ENCODE measurements at regions not wholly inside any gene's neighbourhood (a gene's known extent, or its start where the extent isn't known, plus 50 kb on each side); places are given as distances from the start of the nearest gene placed in this dataset.

- Histone ChIP-seq H3K27ac (no peak overlapping the region), H3K27me3 (ENCODE audit: control insufficient read depth, insufficient read depth, low read length) (no peaks in the 10 kb centered on the region), H2AFZ (no peak overlapping the region), H3K36me3 (ENCODE audit: control insufficient read depth, insufficient read depth, low read length) (no peaks in the 10 kb centered on the region), H3K9ac (no peak overlapping the region), H3K9me3 (ENCODE audit: control insufficient read depth, low read length) (no peaks in the 10 kb centered on the region), H3K4me2 (ENCODE audit: low read length) (no peak overlapping the region), H3K79me2 (no peaks in the 10 kb centered on the region), H3K4me1 (no peaks in the 10 kb centered on the region), H3K4me3 (ENCODE audit: low read depth, low read length) (no peak overlapping the region)
- no peak for TF ChIP-seq CTCF (IDR thresholded peaks at IDR 0.05)
Observed at GRCh38 chr4:166391501-166391900, 518.5 kb downstream of the TLL1 start.

DNA sequence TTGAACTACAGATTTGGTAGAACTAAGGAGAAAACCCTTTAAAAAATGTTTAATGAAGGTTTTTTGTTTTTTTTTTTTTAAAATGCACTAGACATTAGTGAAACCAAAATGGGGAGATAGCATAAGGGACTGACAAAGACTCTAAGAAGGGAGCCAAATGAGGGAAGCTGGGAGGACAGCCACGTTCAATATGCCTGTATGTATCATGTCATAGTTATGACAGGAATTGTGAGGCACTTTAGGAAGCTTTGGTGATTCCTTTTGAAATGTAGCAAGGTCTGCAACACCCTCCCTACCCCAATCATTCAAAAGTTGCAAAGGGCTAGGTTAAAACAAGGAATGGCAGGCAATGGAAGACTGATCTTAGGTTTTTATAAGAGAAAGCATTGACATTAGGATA lies 526.0 kb downstream of the TLL1 start:
- H3K27me3 ChIP-seq (ENCODE audit: control insufficient read depth, insufficient read depth, low read length) = no peaks in the 10 kb centered on the region
- no peak overlapping the region for H3K9ac ChIP-seq
- H3K4me2 ChIP-seq (ENCODE audit: low read length) = no peak overlapping the region
- TF ChIP-seq CTCF (IDR thresholded peaks at IDR 0.05) = no peak
- no peak overlapping the region for H3K4me3 ChIP-seq (ENCODE audit: low read depth, low read length)
- H3K79me2 ChIP-seq = no peaks in the 10 kb centered on the region
- no peaks in the 10 kb centered on the region for H3K36me3 ChIP-seq (ENCODE audit: control insufficient read depth, insufficient read depth, low read length)
- no peak overlapping the region for H2AFZ ChIP-seq
- H3K27ac ChIP-seq = no peak overlapping the region
- no peaks in the 10 kb centered on the region for H3K4me1 ChIP-seq
- no peaks in the 10 kb centered on the region for H3K9me3 ChIP-seq (ENCODE audit: control insufficient read depth, low read length)

DNA sequence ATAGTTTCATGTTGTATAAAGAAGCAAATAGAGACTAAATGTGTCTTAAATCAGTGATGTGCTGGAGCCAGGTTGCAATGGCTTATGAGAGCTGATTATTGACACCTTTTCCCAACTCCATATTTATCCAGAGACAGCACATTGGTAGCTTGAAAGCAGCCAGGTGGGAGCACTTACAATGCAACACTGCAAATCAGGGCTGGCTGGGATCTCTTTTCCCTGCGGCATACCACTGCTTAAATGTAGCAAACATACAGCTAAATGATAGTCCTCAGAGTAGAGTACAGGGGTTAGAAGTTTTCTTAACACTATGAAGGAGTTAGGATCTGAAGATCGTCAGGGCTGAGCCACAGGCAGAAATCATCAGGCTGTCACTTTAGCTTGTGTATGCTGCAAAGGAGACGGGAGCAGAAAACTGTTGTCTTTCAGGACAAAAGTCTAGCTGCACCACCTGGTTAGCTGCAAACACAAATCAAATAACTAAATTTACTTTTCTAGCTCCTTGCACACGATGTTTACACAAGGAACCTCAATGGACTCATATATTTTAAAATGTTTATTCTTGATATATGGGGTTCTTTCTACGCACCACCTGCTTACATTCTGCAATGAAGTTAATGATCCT lies 527.3 kb downstream of the TLL1 start:
- Histone ChIP-seq H3K9me3 (ENCODE audit: control insufficient read depth, low read length) (no peaks in the 10 kb centered on the region), H3K27ac (no peak overlapping the region), H3K4me1 (no peaks in the 10 kb centered on the region), H3K27me3 (ENCODE audit: control insufficient read depth, insufficient read depth, low read length) (no peaks in the 10 kb centered on the region), H3K79me2 (no peaks in the 10 kb centered on the region), H3K36me3 (ENCODE audit: control insufficient read depth, insufficient read depth, low read length) (no peaks in the 10 kb centered on the region), H3K4me3 (ENCODE audit: low read depth, low read length) (no peak overlapping the region), H2AFZ (no peak overlapping the region), H3K4me2 (ENCODE audit: low read length) (no peak overlapping the region), H3K9ac (no peak overlapping the region)
- TF ChIP-seq CTCF (IDR thresholded peaks at IDR 0.05) = no peak

- TF ChIP-seq CTCF (IDR thresholded peaks at IDR 0.05) = no peak
- H3K27ac ChIP-seq = no peak overlapping the region
- no peaks in the 10 kb centered on the region for H3K9me3 ChIP-seq (ENCODE audit: control insufficient read depth, low read length)
- no peaks in the 10 kb centered on the region for H3K4me1 ChIP-seq
- no peaks in the 10 kb centered on the region for H3K36me3 ChIP-seq (ENCODE audit: control insufficient read depth, insufficient read depth, low read length)
- no peak overlapping the region for H3K4me2 ChIP-seq (ENCODE audit: low read length)
- no peak overlapping the region for H2AFZ ChIP-seq
- H3K79me2 ChIP-seq = no peaks in the 10 kb centered on the region
- no peak overlapping the region for H3K9ac ChIP-seq
- H3K4me3 ChIP-seq (ENCODE audit: low read depth, low read length) = no peak overlapping the region
- no peaks in the 10 kb centered on the region for H3K27me3 ChIP-seq (ENCODE audit: control insufficient read depth, insufficient read depth, low read length)
Observed at GRCh38 chr4:166413356-166413755, 540.3 kb downstream of the TLL1 start.

DNA sequence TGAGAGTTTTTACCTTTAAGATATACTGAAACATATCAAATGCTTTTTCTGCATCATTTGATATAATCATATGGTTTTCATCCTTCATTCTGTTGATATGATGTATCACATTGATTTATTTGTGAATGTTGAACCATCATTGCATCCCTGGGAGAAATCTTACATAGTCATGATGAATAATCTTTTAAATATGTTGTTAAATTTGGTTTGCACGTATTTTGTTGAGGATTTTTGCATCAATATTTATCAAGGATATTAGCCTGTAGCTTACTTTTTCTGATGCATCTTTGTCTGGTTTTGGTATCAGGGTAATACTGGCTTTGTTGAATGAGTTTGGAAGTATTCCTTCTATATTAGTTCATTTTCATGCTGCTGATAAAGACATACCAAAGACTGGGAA lies 541.4 kb downstream of the TLL1 start:
- TF ChIP-seq CTCF (IDR thresholded peaks at IDR 0.05) = no peak
- Histone ChIP-seq H3K4me2 (ENCODE audit: low read length) (no peak overlapping the region), H3K79me2 (no peaks in the 10 kb centered on the region), H3K27ac (no peak overlapping the region), H3K4me3 (ENCODE audit: low read depth, low read length) (no peak overlapping the region), H3K27me3 (ENCODE audit: control insufficient read depth, insufficient read depth, low read length) (no peaks in the 10 kb centered on the region), H3K9me3 (ENCODE audit: control insufficient read depth, low read length) (no peaks in the 10 kb centered on the region), H3K4me1 (no peaks in the 10 kb centered on the region), H3K9ac (no peak overlapping the region), H3K36me3 (ENCODE audit: control insufficient read depth, insufficient read depth, low read length) (no peaks in the 10 kb centered on the region), H2AFZ (no peak overlapping the region)

Data from parathyroid adenoma (tissue), 2 donors.